WTC11 (cell line): ENCODE measurements at regions not wholly inside any gene's neighbourhood (a gene's known extent, or its start where the extent isn't known, plus 50 kb on each side); places are given as distances from the start of the nearest gene placed in this dataset.

ENCODE experiments used
- ATAC-seq: fragments of 200-7000 bp; cut with Tn5 transposase; 2 replicates; pipeline ENCODE4 v1.10.0; 2021; ENCODE audit warnings: mild to moderate bottlenecking, moderate library complexity
- CTCF ChIA-PET: fragments of 300-600 bp; sonication (Branson Sonifier 250); formaldehyde crosslinking; loops from one replicate; lab custom pipeline; 2021; ENCODE audit warnings: antibody characterized with exemption; lab: Charles Lee
- POLR2A ChIA-PET: fragments of 350-600 bp; sonication (Branson Sonifier 250); formaldehyde crosslinking; loops from one replicate; lab custom pipeline; 2021; ENCODE audit warnings: antibody characterized with exemption; lab: Charles Lee
- DNase-seq: peaks from one replicate; pipeline ENCODE4 v3.0.0; 2021; ENCODE audit warnings: low spot score
- H3K27ac Mint-ChIP-seq: 2 replicates; pipeline ENCODE4 v1.8.0; 2021; ENCODE audit warnings: mixed read lengths
- H3K27me3 Mint-ChIP-seq: 2 replicates; pipeline ENCODE4 v1.8.0; 2021; ENCODE audit warnings: low read depth, mild to moderate bottlenecking, moderate library complexity, mixed read lengths
- H3K36me3 Mint-ChIP-seq: 2 replicates; pipeline ENCODE4 v1.8.0; 2021; ENCODE audit warnings: mixed read lengths
- H3K4me1 Mint-ChIP-seq: 2 replicates; pipeline ENCODE4 v1.8.0; 2022; ENCODE audit warnings: mixed read lengths
- H3K4me3 Mint-ChIP-seq: 2 replicates; pipeline ENCODE4 v1.8.0; 2021; ENCODE audit warnings: mild to moderate bottlenecking, moderate library complexity, mixed read lengths
- H3K9me3 Mint-ChIP-seq: 2 replicates; pipeline ENCODE4 v1.8.0; 2021; ENCODE audit warnings: mixed read lengths
- CBFB ChIP-seq: sonication (generic); formaldehyde crosslinking; IDR thresholded peaks from 2 replicates; pipeline ENCODE4 v1.8.1; 2022; ENCODE audit warnings: mild to moderate bottlenecking, low read depth, missing genetic modification reagents
- EMX1 ChIP-seq: fragments of 250-450 bp; sonication (Bioruptor Pico); IDR thresholded peaks from 2 replicates; pipeline ENCODE4 v1.8.0; 2021; ENCODE audit warnings: mild to moderate bottlenecking
- FOXP1 ChIP-seq: sonication (generic); formaldehyde crosslinking; IDR thresholded peaks from 2 replicates; pipeline ENCODE4 v1.8.0; 2022; ENCODE audit warnings: missing genetic modification reagents, mild to moderate bottlenecking, moderate library complexity, borderline replicate concordance
- MYBL2 ChIP-seq: sonication (generic); formaldehyde crosslinking; IDR thresholded peaks from 2 replicates; pipeline ENCODE4 v1.8.1; 2023; ENCODE audit warnings: mild to moderate bottlenecking, moderate library complexity, missing genetic modification reagents
- NR1H2 ChIP-seq: sonication (generic); formaldehyde crosslinking; IDR thresholded peaks from 2 replicates; pipeline ENCODE4 v1.9.0; 2021; ENCODE audit warnings: mild to moderate bottlenecking, moderate library complexity, missing genetic modification reagents
- NR3C1 ChIP-seq: sonication (generic); formaldehyde crosslinking; conservative IDR thresholded peaks from 2 replicates; pipeline ENCODE4 v1.8.1; 2023; ENCODE audit warnings: low read depth, mild to moderate bottlenecking, missing genetic modification reagents
- SOX15 ChIP-seq: fragments of 250-450 bp; sonication (Bioruptor Pico); IDR thresholded peaks from 2 replicates; pipeline ENCODE4 v1.9.0; 2021; ENCODE audit warnings: mild to moderate bottlenecking
- TEAD1 ChIP-seq: sonication (generic); formaldehyde crosslinking; IDR thresholded peaks from 2 replicates; pipeline ENCODE4 v1.8.0; 2022; ENCODE audit warnings: mild to moderate bottlenecking, missing genetic modification reagents
- TEAD4 ChIP-seq: sonication (generic); formaldehyde crosslinking; IDR thresholded peaks from 2 replicates; pipeline ENCODE4 v1.8.0; 2022; ENCODE audit warnings: mild to moderate bottlenecking, missing genetic modification reagents
- ZNF416 ChIP-seq: fragments of 250-450 bp; sonication (Bioruptor Pico); IDR thresholded peaks from 2 replicates; pipeline ENCODE4 v1.9.0; 2021; ENCODE audit warnings: mild to moderate bottlenecking, inconsistent platforms
- ZNF423 ChIP-seq: fragments of 250-450 bp; sonication (Bioruptor Pico); IDR thresholded peaks from 2 replicates; pipeline ENCODE4 v2.1.2; 2022; ENCODE audit warnings: mild to moderate bottlenecking, moderate library complexity
- TF ChIP-seq, protein P1 (sequence below): sonication (generic); formaldehyde crosslinking; IDR thresholded peaks from 2 replicates; pipeline ENCODE4 v1.8.1; 2023; ENCODE audit warnings: mild to moderate bottlenecking, missing genetic modification reagents
- TF ChIP-seq, protein P2 (sequence below): sonication (generic); formaldehyde crosslinking; IDR thresholded peaks from 2 replicates; pipeline ENCODE4 v1.8.0; 2022; ENCODE audit warnings: mild to moderate bottlenecking, missing genetic modification reagents
- TF ChIP-seq, protein P3 (sequence below): sonication (generic); formaldehyde crosslinking; IDR thresholded peaks from 2 replicates; pipeline ENCODE4 v1.8.1; 2022; ENCODE audit warnings: mild to moderate bottlenecking, moderate library complexity, missing genetic modification reagents
- TF ChIP-seq, protein P4 (sequence below): sonication (generic); formaldehyde crosslinking; IDR thresholded peaks from 2 replicates; pipeline ENCODE4 v1.8.1; 2023; ENCODE audit warnings: mild to moderate bottlenecking, missing genetic modification reagents, moderate library complexity
- TF ChIP-seq, protein P5 (sequence below): sonication (generic); formaldehyde crosslinking; IDR thresholded peaks from 2 replicates; pipeline ENCODE4 v1.8.1; 2023; ENCODE audit warnings: mild to moderate bottlenecking, missing genetic modification reagents, moderate library complexity
- TF ChIP-seq, protein P6 (sequence below): sonication (generic); formaldehyde crosslinking; IDR thresholded peaks from 2 replicates; pipeline ENCODE4 v1.8.1; 2023; ENCODE audit warnings: mild to moderate bottlenecking, missing genetic modification reagents
- TF ChIP-seq, protein P7 (sequence below): sonication (generic); formaldehyde crosslinking; IDR thresholded peaks from 2 replicates; pipeline ENCODE4 v1.8.0; 2022; ENCODE audit warnings: mild to moderate bottlenecking, missing genetic modification reagents
- TF ChIP-seq, protein P8 (sequence below): fragments of 250-450 bp; sonication (Bioruptor Pico); IDR thresholded peaks from 2 replicates; pipeline ENCODE4 v2.1.2; 2022; ENCODE audit warnings: mild to moderate bottlenecking, moderate library complexity

DNA sequence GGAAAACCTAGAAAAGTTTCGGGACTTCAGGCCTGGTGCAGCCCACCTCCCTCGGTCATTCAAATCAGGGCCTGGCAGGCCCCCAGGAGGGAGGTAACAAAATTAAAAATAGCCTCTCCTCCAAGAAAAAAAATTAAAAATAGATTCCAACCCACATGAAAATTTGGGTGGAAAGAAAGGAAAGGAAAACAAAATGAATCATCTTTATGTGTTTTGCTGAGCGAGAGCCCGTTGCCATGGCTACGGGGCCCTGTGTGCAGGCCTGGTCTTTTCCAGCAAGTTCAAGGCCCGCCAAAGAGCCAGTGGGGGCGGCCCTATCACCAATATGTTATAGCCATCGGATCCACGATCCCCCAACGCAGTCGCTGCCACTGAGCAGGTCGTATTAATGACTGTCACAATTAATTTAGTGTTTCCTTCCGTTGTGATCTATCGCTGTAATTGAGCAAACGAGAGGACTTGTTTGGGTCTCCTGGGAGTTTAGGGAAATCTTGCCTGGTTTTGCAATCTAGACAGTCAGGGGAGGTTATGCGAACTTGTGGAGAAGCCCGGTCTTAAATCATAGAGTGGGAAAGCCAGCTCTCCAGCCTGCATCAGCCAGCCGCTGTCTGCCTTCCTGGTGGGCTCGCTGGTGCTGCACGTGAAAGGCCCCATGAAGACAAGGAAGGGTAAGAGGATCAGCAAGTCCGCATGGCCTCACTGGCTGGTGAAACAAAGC lies 452.4 kb downstream of the BCOR start:
- ATAC-seq, result no peak
- CTCF ChIA-PET, result no interaction called here
- no peak overlapping the region for H3K27ac Mint-ChIP-seq

DNA sequence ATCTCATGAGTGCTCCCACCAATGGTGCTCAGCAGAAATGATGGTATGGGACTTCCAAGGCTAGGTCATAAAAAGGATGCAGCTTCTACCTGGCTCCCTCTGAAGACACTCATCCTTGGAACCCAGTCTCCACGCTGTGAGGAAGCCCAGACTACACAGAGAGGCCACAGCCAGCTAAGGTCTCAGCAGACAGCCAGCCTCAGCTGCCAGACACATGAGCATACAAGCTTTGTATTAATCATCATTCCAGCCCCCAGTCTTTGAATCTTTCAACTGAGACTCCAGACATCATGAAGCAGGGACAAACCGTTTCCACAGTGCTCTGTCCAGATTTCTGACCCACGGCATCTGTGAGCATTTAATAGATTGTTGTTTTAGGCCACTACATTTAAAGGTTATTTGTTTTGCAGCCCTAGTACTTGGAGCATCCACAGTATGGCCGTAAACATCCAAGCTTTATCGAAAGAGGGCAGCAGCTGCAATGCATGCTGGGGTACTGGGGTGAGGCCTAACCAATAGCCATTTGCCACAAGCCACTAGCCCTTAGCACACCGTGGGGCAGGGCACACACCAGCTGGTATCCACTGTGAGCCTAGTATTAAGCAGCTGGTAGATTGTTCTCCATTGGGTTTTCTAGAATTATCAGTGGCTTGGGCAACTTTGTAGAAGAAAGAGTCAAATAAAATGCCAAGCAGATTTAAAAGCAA lies 449.1 kb downstream of the BCOR start:
- H3K36me3 Mint-ChIP-seq, result no peaks in the 10 kb centered on the region
- ATAC-seq (no peak), DNase-seq (no peak)
- H3K27me3 Mint-ChIP-seq, result no peaks in the 10 kb centered on the region
- no peak overlapping the region for H3K27ac Mint-ChIP-seq
- CTCF ChIA-PET, result interaction anchor here (0.6 kb wide), 1 partner anchor 366 kb away, joined by 3 read pairs; no protein-coding TSS in a partner anchor
- H3K4me3 Mint-ChIP-seq, result no peak overlapping the region
- POLR2A ChIA-PET, result no interaction called here
- TF ChIP-seq SOX15 (no peak), FOXP1 (CRISPR knock-in tag) (no peak), ZNF416 (CRISPR knock-in tag) (no peak)
- TF ChIP-seq, protein P1, sequence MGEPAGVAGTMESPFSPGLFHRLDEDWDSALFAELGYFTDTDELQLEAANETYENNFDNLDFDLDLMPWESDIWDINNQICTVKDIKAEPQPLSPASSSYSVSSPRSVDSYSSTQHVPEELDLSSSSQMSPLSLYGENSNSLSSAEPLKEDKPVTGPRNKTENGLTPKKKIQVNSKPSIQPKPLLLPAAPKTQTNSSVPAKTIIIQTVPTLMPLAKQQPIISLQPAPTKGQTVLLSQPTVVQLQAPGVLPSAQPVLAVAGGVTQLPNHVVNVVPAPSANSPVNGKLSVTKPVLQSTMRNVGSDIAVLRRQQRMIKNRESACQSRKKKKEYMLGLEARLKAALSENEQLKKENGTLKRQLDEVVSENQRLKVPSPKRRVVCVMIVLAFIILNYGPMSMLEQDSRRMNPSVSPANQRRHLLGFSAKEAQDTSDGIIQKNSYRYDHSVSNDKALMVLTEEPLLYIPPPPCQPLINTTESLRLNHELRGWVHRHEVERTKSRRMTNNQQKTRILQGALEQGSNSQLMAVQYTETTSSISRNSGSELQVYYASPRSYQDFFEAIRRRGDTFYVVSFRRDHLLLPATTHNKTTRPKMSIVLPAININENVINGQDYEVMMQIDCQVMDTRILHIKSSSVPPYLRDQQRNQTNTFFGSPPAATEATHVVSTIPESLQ, result no peak
- TF ChIP-seq, protein P2, sequence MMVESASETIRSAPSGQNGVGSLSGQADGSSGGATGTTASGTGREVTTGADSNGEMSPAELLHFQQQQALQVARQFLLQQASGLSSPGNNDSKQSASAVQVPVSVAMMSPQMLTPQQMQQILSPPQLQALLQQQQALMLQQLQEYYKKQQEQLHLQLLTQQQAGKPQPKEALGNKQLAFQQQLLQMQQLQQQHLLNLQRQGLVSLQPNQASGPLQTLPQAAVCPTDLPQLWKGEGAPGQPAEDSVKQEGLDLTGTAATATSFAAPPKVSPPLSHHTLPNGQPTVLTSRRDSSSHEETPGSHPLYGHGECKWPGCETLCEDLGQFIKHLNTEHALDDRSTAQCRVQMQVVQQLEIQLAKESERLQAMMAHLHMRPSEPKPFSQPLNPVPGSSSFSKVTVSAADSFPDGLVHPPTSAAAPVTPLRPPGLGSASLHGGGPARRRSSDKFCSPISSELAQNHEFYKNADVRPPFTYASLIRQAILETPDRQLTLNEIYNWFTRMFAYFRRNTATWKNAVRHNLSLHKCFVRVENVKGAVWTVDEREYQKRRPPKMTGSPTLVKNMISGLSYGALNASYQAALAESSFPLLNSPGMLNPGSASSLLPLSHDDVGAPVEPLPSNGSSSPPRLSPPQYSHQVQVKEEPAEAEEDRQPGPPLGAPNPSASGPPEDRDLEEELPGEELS (CRISPR knock-in tag), result no peak
- TF ChIP-seq, protein P3, sequence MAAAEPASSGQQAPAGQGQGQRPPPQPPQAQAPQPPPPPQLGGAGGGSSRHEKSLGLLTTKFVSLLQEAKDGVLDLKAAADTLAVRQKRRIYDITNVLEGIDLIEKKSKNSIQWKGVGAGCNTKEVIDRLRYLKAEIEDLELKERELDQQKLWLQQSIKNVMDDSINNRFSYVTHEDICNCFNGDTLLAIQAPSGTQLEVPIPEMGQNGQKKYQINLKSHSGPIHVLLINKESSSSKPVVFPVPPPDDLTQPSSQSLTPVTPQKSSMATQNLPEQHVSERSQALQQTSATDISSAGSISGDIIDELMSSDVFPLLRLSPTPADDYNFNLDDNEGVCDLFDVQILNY (CRISPR knock-in tag), result no peak
- TF ChIP-seq, all 79 proteins: peak for 0
- peaks cover 28% of the 10 kb centered on the region for H3K4me1 Mint-ChIP-seq
- H3K9me3 Mint-ChIP-seq, result 0 out of 2 replicates have a peak, but pooled peaks cover 3% of the 10 kb centered on the region

More for the DNA sequence above, 452.4 kb downstream of the BCOR start:
- no peak for DNase-seq
- POLR2A ChIA-PET, result no interaction called here
- H3K9me3 Mint-ChIP-seq, result 0 out of 2 replicates have a peak, but pooled peaks cover 3% of the 10 kb centered on the region
- no peaks in the 10 kb centered on the region for H3K36me3 Mint-ChIP-seq
- peaks cover 24% of the 10 kb centered on the region for H3K4me1 Mint-ChIP-seq
- H3K4me3 Mint-ChIP-seq, result no peak overlapping the region
- TF ChIP-seq NR1H2 (CRISPR knock-in tag) (no peak), MYBL2 (CRISPR knock-in tag) (no peak), TEAD4 (no peak), NR3C1 (CRISPR knock-in tag) (no peak), ZNF423 (CRISPR knock-in tag) (no peak), TEAD1 (CRISPR knock-in tag) (no peak), EMX1 (CRISPR knock-in tag) (no peak), CBFB (CRISPR knock-in tag) (no peak)
- TF ChIP-seq, protein P3 (CRISPR knock-in tag), result no peak
- TF ChIP-seq, protein P4, sequence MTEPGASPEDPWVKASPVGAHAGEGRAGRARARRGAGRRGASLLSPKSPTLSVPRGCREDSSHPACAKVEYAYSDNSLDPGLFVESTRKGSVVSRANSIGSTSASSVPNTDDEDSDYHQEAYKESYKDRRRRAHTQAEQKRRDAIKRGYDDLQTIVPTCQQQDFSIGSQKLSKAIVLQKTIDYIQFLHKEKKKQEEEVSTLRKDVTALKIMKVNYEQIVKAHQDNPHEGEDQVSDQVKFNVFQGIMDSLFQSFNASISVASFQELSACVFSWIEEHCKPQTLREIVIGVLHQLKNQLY (CRISPR knock-in tag), result no peak
- TF ChIP-seq, protein P5, sequence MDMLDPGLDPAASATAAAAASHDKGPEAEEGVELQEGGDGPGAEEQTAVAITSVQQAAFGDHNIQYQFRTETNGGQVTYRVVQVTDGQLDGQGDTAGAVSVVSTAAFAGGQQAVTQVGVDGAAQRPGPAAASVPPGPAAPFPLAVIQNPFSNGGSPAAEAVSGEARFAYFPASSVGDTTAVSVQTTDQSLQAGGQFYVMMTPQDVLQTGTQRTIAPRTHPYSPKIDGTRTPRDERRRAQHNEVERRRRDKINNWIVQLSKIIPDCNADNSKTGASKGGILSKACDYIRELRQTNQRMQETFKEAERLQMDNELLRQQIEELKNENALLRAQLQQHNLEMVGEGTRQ (CRISPR knock-in tag), result no peak
- TF ChIP-seq, protein P6, sequence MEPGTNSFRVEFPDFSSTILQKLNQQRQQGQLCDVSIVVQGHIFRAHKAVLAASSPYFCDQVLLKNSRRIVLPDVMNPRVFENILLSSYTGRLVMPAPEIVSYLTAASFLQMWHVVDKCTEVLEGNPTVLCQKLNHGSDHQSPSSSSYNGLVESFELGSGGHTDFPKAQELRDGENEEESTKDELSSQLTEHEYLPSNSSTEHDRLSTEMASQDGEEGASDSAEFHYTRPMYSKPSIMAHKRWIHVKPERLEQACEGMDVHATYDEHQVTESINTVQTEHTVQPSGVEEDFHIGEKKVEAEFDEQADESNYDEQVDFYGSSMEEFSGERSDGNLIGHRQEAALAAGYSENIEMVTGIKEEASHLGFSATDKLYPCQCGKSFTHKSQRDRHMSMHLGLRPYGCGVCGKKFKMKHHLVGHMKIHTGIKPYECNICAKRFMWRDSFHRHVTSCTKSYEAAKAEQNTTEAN, result no peak
- TF ChIP-seq, protein P7, sequence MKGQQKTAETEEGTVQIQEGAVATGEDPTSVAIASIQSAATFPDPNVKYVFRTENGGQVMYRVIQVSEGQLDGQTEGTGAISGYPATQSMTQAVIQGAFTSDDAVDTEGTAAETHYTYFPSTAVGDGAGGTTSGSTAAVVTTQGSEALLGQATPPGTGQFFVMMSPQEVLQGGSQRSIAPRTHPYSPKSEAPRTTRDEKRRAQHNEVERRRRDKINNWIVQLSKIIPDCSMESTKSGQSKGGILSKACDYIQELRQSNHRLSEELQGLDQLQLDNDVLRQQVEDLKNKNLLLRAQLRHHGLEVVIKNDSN (CRISPR knock-in tag), result no peak
- TF ChIP-seq, protein P8, sequence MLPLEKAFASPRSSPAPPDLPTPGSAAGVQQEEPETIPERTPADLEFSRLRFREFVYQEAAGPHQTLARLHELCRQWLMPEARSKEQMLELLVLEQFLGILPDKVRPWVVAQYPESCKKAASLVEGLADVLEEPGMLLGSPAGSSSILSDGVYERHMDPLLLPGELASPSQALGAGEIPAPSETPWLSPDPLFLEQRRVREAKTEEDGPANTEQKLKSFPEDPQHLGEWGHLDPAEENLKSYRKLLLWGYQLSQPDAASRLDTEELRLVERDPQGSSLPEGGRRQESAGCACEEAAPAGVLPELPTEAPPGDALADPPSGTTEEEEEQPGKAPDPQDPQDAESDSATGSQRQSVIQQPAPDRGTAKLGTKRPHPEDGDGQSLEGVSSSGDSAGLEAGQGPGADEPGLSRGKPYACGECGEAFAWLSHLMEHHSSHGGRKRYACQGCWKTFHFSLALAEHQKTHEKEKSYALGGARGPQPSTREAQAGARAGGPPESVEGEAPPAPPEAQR, result no peak
- no peaks in the 10 kb centered on the region; the same call in 1 of the 2 replicates for H3K27me3 Mint-ChIP-seq
